Panc1 (cell line): ENCODE measurements at regions not wholly inside any gene's neighbourhood (a gene's known extent, or its start where the extent isn't known, plus 50 kb on each side); places are given as distances from the start of the nearest gene placed in this dataset.

Experiments used
- ATAC-seq: fragments of 200-7000 bp; cut with Tn5 transposase; 2 replicates; pipeline ENCODE4 v1.9.1; 2020; ENCODE audit warnings: mild to moderate bottlenecking, moderate library complexity
- BruUV-seq: library from RNA; stranded (reverse); fragments of 400-500 nt; replicated peaks from 2 replicates; lab custom pipeline; 2021; lab: Mats Ljungman, UMichigan
- CTCF ChIA-PET: fragments of 300-600 bp; sonication (Branson Sonifier 250); formaldehyde crosslinking; loops from one replicate; lab custom pipeline; 2022; ENCODE audit warnings: antibody characterized with exemption; lab: Charles Lee
- POLR2A ChIA-PET: fragments of 300-600 bp; sonication (Branson Sonifier 250); formaldehyde crosslinking; loops from one replicate; lab custom pipeline; 2022; ENCODE audit warnings: antibody characterized with exemption; lab: Charles Lee
- DNase-seq: peaks from one replicate; pipeline ENCODE4 v3.0.0-alpha.2; 2010; ENCODE audit warnings: low read depth, low spot score
- H3K27ac ChIP-seq: 2 replicates; pipeline ENCODE4 v1.5.1; 2011; ENCODE audit warnings: mild to moderate bottlenecking, low read length, inconsistent platforms
- H3K27me3 ChIP-seq: fragments of 200-500 bp; sonication (Bioruptor generic); 2 replicates; pipeline ENCODE4 v1.6.0; 2014; ENCODE audit warnings: low read length, inconsistent platforms; ENCODE audit not compliant: control insufficient read depth, insufficient read depth
- H3K36me3 ChIP-seq: fragments of 200-500 bp; sonication (Bioruptor generic); 2 replicates; pipeline ENCODE4 v1.5.1; 2014; ENCODE audit warnings: inconsistent platforms, mild to moderate bottlenecking, low read length, moderate library complexity; ENCODE audit not compliant: control insufficient read depth, insufficient read depth
- H3K4me1 ChIP-seq: 2 replicates; pipeline ENCODE4 v1.5.1; 2011; ENCODE audit warnings: inconsistent platforms, mild to moderate bottlenecking, low read length, moderate library complexity; ENCODE audit not compliant: control insufficient read depth, insufficient read depth
- H3K4me3 ChIP-seq, 2 experiments: 2 replicates each; pipeline ENCODE4 v1.5.1; 2011 to 2012; ENCODE audit warnings: low read depth in 2 of 2, low read length in 2 of 2, mild to moderate bottlenecking in 2 of 2, inconsistent platforms in 1 of 2, moderate library complexity in 1 of 2
- H3K9me3 ChIP-seq: fragments of 200-500 bp; sonication (Bioruptor generic); 2 replicates; pipeline ENCODE4 v1.5.1; 2014; ENCODE audit warnings: low read depth, mild to moderate bottlenecking, inconsistent platforms, low read length, moderate library complexity; ENCODE audit not compliant: control insufficient read depth, insufficient read depth
- POLR2AphosphoS5 ChIP-seq: IDR thresholded peaks from 2 replicates; pipeline ENCODE4 v1.6.1; 2012; ENCODE audit warnings: mild to moderate bottlenecking, low read depth, low read length, moderate library complexity
- REST ChIP-seq, 2 experiments: IDR thresholded peaks; 2 replicates each; pipeline ENCODE4 v1.6.1; 2011 to 2012; ENCODE audit warnings: low read depth in 2 of 2, control low read depth in 1 of 2, low read length in 1 of 2, mild to moderate bottlenecking in 1 of 2, moderate library complexity in 1 of 2; ENCODE audit not compliant: insufficient read depth in 1 of 2
- SIN3A ChIP-seq: IDR thresholded peaks from 2 replicates; pipeline ENCODE4 v1.6.1; 2012; ENCODE audit warnings: low read depth, mild to moderate bottlenecking, low read length, moderate library complexity, borderline replicate concordance; ENCODE audit not compliant: insufficient read depth
- TCF7L2 ChIP-seq: IDR thresholded peaks from 2 replicates; pipeline ENCODE4 v1.6.1; 2011; ENCODE audit warnings: mild to moderate bottlenecking, low read depth, low read length, inconsistent platforms
- in situ Hi-C: cut with HindIII; loops from 2 replicates; pipeline ENCODE4 v1.10.0; 2016; ENCODE audit warnings: low sequenced_read_pairs, low pct_unique_long_range_greater_than_20kb
- intact Hi-C: fragments of 100-400 bp; cut with micrococcal nuclease; formaldehyde crosslinking; loops from one replicate; pipeline ENCODE4 v1.10.0; 2022; ENCODE audit not compliant: unreplicated experiment
- TF ChIP-seq, protein P1 (sequence below): fragments of 450-650 bp; IDR thresholded peaks from 2 replicates; pipeline ENCODE4 v1.5.1; 2017; ENCODE audit warnings: mild to moderate bottlenecking

DNA sequence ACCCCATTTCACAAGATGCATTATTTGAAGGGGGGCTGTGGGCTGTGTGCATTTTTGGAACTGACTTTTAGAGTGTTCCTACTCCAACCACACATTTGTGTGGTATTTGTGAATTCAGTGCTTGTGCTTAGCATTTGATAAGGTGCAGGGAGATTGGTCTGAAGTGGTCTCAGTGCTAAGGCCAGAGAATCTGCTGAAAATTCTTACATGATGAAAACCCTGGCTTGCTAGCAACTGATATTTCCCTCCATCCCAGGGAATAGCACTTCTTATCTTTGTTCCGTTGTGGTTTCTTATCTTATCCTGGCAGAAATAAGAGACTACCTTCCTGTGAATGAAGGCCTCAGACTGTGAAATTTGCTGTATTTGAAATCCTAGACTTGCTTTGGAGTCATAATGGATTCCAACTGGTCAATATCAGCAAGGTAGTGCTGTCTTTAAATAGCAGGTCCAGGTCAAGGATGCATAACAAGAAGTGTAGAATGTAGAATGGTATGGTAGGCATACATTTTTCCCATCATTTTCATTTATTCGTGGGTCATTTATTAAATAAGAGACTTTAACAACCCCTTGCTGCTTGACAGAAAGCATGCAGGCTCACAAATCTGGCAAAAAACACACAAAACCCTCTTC lies 986.9 kb downstream of the REEP3 start:
- in situ Hi-C loops = no loop called here
- no peak for ATAC-seq
- no peak for DNase-seq
- Histone ChIP-seq H3K4me1 (no peaks in the 10 kb centered on the region), H3K9me3 (no peaks in the 10 kb centered on the region), H3K4me3 (no peak overlapping the region), H3K27ac (no peak overlapping the region), H3K27me3 (no peaks in the 10 kb centered on the region), H3K36me3 (no peaks in the 10 kb centered on the region)
- POLR2A ChIA-PET = no interaction called here
- TF ChIP-seq SIN3A = no peak
- TF ChIP-seq POLR2AphosphoS5 = no peak
- no peak for TF ChIP-seq TCF7L2
- TF ChIP-seq, protein P1, sequence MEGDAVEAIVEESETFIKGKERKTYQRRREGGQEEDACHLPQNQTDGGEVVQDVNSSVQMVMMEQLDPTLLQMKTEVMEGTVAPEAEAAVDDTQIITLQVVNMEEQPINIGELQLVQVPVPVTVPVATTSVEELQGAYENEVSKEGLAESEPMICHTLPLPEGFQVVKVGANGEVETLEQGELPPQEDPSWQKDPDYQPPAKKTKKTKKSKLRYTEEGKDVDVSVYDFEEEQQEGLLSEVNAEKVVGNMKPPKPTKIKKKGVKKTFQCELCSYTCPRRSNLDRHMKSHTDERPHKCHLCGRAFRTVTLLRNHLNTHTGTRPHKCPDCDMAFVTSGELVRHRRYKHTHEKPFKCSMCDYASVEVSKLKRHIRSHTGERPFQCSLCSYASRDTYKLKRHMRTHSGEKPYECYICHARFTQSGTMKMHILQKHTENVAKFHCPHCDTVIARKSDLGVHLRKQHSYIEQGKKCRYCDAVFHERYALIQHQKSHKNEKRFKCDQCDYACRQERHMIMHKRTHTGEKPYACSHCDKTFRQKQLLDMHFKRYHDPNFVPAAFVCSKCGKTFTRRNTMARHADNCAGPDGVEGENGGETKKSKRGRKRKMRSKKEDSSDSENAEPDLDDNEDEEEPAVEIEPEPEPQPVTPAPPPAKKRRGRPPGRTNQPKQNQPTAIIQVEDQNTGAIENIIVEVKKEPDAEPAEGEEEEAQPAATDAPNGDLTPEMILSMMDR = no peak
- TF ChIP-seq REST (IDR thresholded peaks at IDR 0.05; ENCODE audit: insufficient read depth in 1 of 2, low read depth in 2 of 2, low read length in 1 of 2) = no peak
- CTCF ChIA-PET = no interaction called here
- no TSS peak for BruUV-seq
- intact Hi-C loops = no loop called here

DNA sequence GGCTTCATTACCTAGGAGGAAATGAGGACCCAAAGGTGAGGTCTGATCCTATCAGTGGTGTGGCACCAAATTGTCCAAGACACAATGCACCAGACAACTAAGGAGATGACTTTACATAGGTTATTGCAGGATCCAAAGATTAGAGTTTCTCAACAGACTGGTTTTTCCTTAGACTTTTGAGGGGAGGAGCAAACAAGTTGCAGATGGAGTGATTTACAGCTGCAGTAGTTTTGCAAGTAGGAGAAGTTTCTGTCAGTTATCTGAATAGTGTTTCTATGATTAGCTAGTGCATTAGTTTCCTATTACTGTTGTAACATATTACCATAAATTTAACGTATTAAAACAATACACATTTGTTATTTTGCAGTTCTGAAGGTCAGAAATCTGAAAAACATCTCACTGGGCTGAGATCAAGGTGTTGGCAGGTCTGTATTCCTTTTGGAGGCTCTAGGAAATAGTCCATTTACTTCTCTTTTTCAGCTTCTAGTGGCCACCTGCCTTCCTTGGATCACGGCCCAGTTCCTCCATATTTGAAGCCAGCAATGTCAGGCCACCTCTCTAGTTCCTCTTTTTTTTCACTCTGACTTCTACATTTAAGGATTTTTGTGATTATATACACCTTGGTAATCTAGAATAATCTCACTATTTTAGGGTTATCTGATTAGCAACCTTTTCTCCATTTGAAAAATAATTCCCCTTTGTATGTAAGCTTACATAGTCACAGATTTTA lies 994.9 kb downstream of the REEP3 start:
- intact Hi-C loops (no loop called here), in situ Hi-C loops (no loop called here)
- ChIA-PET POLR2A (no interaction called here), CTCF (no interaction called here)
- Histone ChIP-seq H3K4me1 (no peaks in the 10 kb centered on the region), H3K27me3 (no peaks in the 10 kb centered on the region), H3K9me3 (no peaks in the 10 kb centered on the region), H3K36me3 (no peaks in the 10 kb centered on the region), H3K27ac (no peak overlapping the region), H3K4me3 (no peak overlapping the region)
- DNase-seq (no peak), ATAC-seq (no peak)
- TF ChIP-seq REST (IDR thresholded peaks at IDR 0.05; ENCODE audit: insufficient read depth in 1 of 2, low read depth in 2 of 2, low read length in 1 of 2) (no peak), TCF7L2 (no peak), SIN3A (no peak), POLR2AphosphoS5 (no peak)
- TF ChIP-seq, protein P1 = no peak
- BruUV-seq = no TSS peak
